ENCODE measurements at regions not wholly inside any gene's neighbourhood (a gene's known extent, or its start where the extent isn't known, plus 50 kb on each side); places are given as distances from the start of the nearest gene placed in this dataset.

- CTCF ChIA-PET = no interaction called here
- intact Hi-C loops (cut with micrococcal nuclease; ENCODE audit: unreplicated experiment) = no loop called here
- POLR2A ChIA-PET (ENCODE audit: low non-redundant PET) = no interaction called here
- Histone ChIP-seq H3K27me3 (replicated peaks; ENCODE audit: insufficient read depth, low read depth, low read length, poor library complexity) (no peaks in the 10 kb centered on the region), H3K27ac (ENCODE audit: low read depth, low read length, poor library complexity, severe bottlenecking) (no peak overlapping the region), H3K9me3 (ENCODE audit: low read depth, low read length, poor library complexity, severe bottlenecking) (no peaks in the 10 kb centered on the region), H3K4me3 (ENCODE audit: low read depth, low read length, poor library complexity, severe bottlenecking) (no peak overlapping the region), H3K36me3 (ENCODE audit: insufficient read depth, low read length, poor library complexity, severe bottlenecking) (no peaks in the 10 kb centered on the region), H3K4me1 (ENCODE audit: insufficient read depth, low read length, poor library complexity, severe bottlenecking) (peaks cover 9% of the 10 kb centered on the region)
- BruUV-seq (replicated peaks) = no TSS peak
- no peak for TF ChIP-seq EZH2 (IDR thresholded peaks at IDR 0.05; ENCODE audit: borderline replicate concordance, low read depth, low read length, poor library complexity, severe bottlenecking)
- TF ChIP-seq, protein P1, sequence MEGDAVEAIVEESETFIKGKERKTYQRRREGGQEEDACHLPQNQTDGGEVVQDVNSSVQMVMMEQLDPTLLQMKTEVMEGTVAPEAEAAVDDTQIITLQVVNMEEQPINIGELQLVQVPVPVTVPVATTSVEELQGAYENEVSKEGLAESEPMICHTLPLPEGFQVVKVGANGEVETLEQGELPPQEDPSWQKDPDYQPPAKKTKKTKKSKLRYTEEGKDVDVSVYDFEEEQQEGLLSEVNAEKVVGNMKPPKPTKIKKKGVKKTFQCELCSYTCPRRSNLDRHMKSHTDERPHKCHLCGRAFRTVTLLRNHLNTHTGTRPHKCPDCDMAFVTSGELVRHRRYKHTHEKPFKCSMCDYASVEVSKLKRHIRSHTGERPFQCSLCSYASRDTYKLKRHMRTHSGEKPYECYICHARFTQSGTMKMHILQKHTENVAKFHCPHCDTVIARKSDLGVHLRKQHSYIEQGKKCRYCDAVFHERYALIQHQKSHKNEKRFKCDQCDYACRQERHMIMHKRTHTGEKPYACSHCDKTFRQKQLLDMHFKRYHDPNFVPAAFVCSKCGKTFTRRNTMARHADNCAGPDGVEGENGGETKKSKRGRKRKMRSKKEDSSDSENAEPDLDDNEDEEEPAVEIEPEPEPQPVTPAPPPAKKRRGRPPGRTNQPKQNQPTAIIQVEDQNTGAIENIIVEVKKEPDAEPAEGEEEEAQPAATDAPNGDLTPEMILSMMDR (conservative IDR thresholded peaks at IDR 0.05; ENCODE audit: low read depth, low read length) = no peak
- DNase-seq (ENCODE audit: low spot score) = no peak
These were observed 67.2 kb upstream of the AUTS2 start for GRCh38 chr7:69531050-69531449.

- H3K36me3 ChIP-seq (ENCODE audit: insufficient read depth, low read length, poor library complexity, severe bottlenecking) = no peaks in the 10 kb centered on the region
- TF ChIP-seq EZH2 (IDR thresholded peaks at IDR 0.05; ENCODE audit: borderline replicate concordance, low read depth, low read length, poor library complexity, severe bottlenecking) = no peak
- TF ChIP-seq, protein P1 (conservative IDR thresholded peaks at IDR 0.05; ENCODE audit: low read depth, low read length) = no peak
- ChIA-PET CTCF (no interaction called here), POLR2A (ENCODE audit: low non-redundant PET) (no interaction called here)
- no peak overlapping the region for H3K27ac ChIP-seq (ENCODE audit: low read depth, low read length, poor library complexity, severe bottlenecking)
- BruUV-seq (replicated peaks) = no TSS peak
- no peaks in the 10 kb centered on the region for H3K27me3 ChIP-seq (replicated peaks; ENCODE audit: insufficient read depth, low read depth, low read length, poor library complexity)
- H3K9me3 ChIP-seq (ENCODE audit: low read depth, low read length, poor library complexity, severe bottlenecking) = no peaks in the 10 kb centered on the region
- intact Hi-C loops (cut with micrococcal nuclease; ENCODE audit: unreplicated experiment) = no loop called here
- no peaks in the 10 kb centered on the region for H3K4me1 ChIP-seq (ENCODE audit: insufficient read depth, low read length, poor library complexity, severe bottlenecking)
- H3K4me3 ChIP-seq (ENCODE audit: low read depth, low read length, poor library complexity, severe bottlenecking) = no peak overlapping the region
- DNase-seq (ENCODE audit: low spot score) = no peak
These were observed 63.7 kb upstream of the AUTS2 start for GRCh38 chr7:69534461-69535041.

- H3K36me3 ChIP-seq (ENCODE audit: insufficient read depth, low read length, poor library complexity, severe bottlenecking) = no peaks in the 10 kb centered on the region
- intact Hi-C loops (cut with micrococcal nuclease; ENCODE audit: unreplicated experiment) = no loop called here
- POLR2A ChIA-PET (ENCODE audit: low non-redundant PET) = no interaction called here
- H3K27me3 ChIP-seq (replicated peaks; ENCODE audit: insufficient read depth, low read depth, low read length, poor library complexity) = no peaks in the 10 kb centered on the region
- TF ChIP-seq, protein P1 (conservative IDR thresholded peaks at IDR 0.05; ENCODE audit: low read depth, low read length) = no peak
- TF ChIP-seq EZH2 (IDR thresholded peaks at IDR 0.05; ENCODE audit: borderline replicate concordance, low read depth, low read length, poor library complexity, severe bottlenecking) = no peak
- no TSS peak for BruUV-seq (replicated peaks)
- no peaks in the 10 kb centered on the region for H3K9me3 ChIP-seq (ENCODE audit: low read depth, low read length, poor library complexity, severe bottlenecking)
- no peak for DNase-seq (ENCODE audit: low spot score)
- H3K4me3 ChIP-seq (ENCODE audit: low read depth, low read length, poor library complexity, severe bottlenecking) = no peak overlapping the region
- H3K27ac ChIP-seq (ENCODE audit: low read depth, low read length, poor library complexity, severe bottlenecking) = no peak overlapping the region
- CTCF ChIA-PET = no interaction called here
- H3K4me1 ChIP-seq (ENCODE audit: insufficient read depth, low read length, poor library complexity, severe bottlenecking) = no peaks in the 10 kb centered on the region
These were observed 60.6 kb upstream of the AUTS2 start for GRCh38 chr7:69537691-69538090.

Data from A673 (cell line).